HUES6 (cell line): ENCODE measurements at regions not wholly inside any gene's neighbourhood (a gene's known extent, or its start where the extent isn't known, plus 50 kb on each side); places are given as distances from the start of the nearest gene placed in this dataset.
"Not testable (repeated sequence)": the region's sequence is repeated elsewhere in the genome, so short reads cannot be mapped to it uniquely, and the experiment has no call there.

Experiments
- H3K27ac ChIP-seq: 2 replicates; pipeline ENCODE4 v1.7.0; 2013; ENCODE audit warnings: low read depth, mild to moderate bottlenecking, low read length, inconsistent platforms
- H3K27me3 ChIP-seq: 2 replicates; pipeline ENCODE4 v1.6.1; 2013; ENCODE audit warnings: low read length; ENCODE audit not compliant: control insufficient read depth, insufficient read depth
- H3K36me3 ChIP-seq: 2 replicates; pipeline ENCODE4 v1.6.1; 2013; ENCODE audit warnings: low read length; ENCODE audit not compliant: control insufficient read depth, insufficient read depth
- H3K4me1 ChIP-seq: 2 replicates; pipeline ENCODE4 v1.6.1; 2013; ENCODE audit warnings: low read length; ENCODE audit not compliant: control insufficient read depth, insufficient read depth
- H3K4me3 ChIP-seq: 2 replicates; pipeline ENCODE4 v1.5.1; 2013; ENCODE audit warnings: low read depth, low read length
- H3K9ac ChIP-seq: one replicate; pipeline ENCODE4 v1.6.1; 2013; ENCODE audit warnings: mild to moderate bottlenecking, low read length
- H3K9me3 ChIP-seq: 2 replicates; pipeline ENCODE4 v1.6.1; 2013; ENCODE audit warnings: low read depth, low read length; ENCODE audit not compliant: control insufficient read depth, insufficient read depth

DNA sequence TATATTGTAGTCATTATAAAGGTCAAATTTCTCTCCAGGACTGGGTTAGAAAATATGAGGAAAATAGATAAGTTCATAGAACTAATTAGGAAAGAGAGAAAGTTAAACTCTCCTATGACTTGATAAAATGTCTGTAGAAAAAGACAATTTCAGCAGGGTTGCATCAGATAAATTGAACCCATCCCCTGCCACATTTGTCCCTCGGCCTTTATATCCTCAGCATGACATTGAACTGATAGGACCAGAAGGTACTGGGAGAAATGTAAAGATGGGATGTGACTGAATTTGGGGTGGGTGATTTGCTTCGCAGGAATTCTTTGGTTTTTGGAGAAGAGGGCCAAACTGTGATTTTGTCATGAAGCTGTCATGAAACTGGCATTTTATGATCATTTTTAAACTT, 68.1 kb upstream of the KIF2A start:
- H3K36me3 ChIP-seq, H3K9ac ChIP-seq, H3K9me3 ChIP-seq, H3K4me3 ChIP-seq, H3K27me3 ChIP-seq, H3K27ac ChIP-seq, H3K4me1 ChIP-seq: not testable (repeated sequence)

DNA sequence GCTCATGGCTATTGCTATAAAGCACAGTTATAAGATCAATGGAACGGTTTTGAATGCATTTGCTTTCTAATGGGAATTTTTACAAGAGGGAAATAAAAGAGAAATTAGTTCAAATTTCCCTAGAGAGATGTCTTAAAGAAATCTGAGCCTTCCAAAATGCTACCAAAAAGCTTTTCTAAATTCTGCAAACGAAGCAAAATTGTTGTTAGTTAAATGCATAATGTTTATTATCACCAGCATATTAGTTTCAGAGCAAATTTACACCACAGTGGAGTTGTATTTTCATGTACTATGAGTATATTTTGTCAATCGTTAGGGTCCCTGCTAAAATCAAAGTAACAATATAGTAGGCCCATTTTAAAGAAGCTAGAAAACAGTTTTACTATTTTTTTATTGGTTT, 67.4 kb upstream of the KIF2A start:
- H3K27me3 ChIP-seq, H3K27ac ChIP-seq, H3K36me3 ChIP-seq, H3K9me3 ChIP-seq, H3K4me3 ChIP-seq, H3K4me1 ChIP-seq, H3K9ac ChIP-seq: not testable (repeated sequence)

DNA sequence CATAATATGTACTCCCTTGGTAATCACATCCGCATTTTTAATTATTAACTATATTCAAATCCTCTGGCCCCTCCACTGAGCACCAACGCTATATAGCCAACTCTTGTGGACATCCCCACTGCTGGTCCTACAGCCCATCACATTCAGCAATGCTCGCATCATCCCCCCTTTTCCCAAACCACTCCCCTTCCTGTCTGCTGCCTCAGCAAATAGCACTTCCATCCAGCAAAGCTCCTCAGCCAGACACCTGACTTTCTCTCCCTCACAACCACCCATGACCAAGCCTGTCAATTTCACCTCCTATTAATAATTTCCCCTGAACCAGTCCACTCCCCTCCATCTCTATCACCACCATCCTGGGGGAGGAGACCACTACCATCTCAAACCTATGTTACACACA, 65.5 kb upstream of the KIF2A start:
- H3K27ac ChIP-seq, H3K27me3 ChIP-seq, H3K4me1 ChIP-seq, H3K4me3 ChIP-seq, H3K9ac ChIP-seq, H3K36me3 ChIP-seq, H3K9me3 ChIP-seq: not testable (repeated sequence)

GRCh38 chr5:62242000-62242399, 64.0 kb upstream of the KIF2A start:
- H3K4me3 ChIP-seq = not testable (repeated sequence)

DNA sequence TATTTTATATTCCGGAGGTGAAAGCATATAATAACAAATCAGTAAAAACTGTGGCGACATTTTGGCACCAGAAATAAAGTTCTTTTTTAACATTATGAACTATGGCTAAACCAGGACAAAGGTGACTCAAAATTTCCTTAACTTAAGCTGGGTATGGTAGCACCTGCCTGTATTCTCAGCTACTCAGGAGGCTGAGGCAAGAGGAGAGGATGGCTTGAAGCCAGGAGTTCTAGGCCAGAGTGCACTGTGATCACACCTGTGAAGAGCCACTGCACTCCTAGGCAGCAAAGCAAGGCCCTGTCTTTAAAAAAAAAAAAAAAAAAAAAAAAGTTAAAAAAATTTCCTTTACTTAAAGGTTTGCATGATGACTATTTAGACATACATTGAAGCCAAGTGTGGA, 63.0 kb upstream of the KIF2A start:
- H3K9ac ChIP-seq, H3K27me3 ChIP-seq, H3K4me1 ChIP-seq, H3K27ac ChIP-seq, H3K4me3 ChIP-seq, H3K9me3 ChIP-seq, H3K36me3 ChIP-seq: not testable (repeated sequence)

More at GRCh38 chr5:62242000-62242399, 64.0 kb upstream of the KIF2A start:
- not testable (repeated sequence) for H3K27ac ChIP-seq, H3K9ac ChIP-seq, H3K36me3 ChIP-seq, H3K4me1 ChIP-seq, H3K27me3 ChIP-seq, H3K9me3 ChIP-seq

DNA sequence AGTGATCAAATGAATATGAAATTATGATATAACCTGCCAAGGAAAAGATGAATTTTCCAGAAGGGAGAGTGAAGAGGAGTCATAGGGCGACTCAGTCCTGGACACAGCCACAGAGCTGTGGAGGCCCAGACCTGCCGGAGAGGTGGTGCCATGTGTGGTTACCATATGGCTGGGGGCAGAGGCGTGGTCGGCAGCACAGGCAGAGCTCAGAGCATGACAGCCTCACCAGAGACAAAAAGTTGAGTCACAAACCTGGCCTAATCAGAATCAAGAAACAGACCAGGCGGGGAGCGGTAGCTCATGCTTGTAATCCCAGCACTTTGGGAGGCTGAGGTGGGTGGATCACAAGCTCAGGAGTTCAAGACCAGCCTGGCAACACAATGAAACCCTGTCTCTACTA, 57.8 kb upstream of the KIF2A start:
- H3K9ac ChIP-seq, H3K36me3 ChIP-seq, H3K9me3 ChIP-seq, H3K4me1 ChIP-seq, H3K4me3 ChIP-seq, H3K27me3 ChIP-seq, H3K27ac ChIP-seq: not testable (repeated sequence)

GRCh38 chr5:62250085-62250484, 55.9 kb upstream of the KIF2A start:
- not testable (repeated sequence) for H3K27me3 ChIP-seq, H3K4me1 ChIP-seq, H3K36me3 ChIP-seq, H3K9ac ChIP-seq, H3K27ac ChIP-seq, H3K9me3 ChIP-seq, H3K4me3 ChIP-seq

- not testable (repeated sequence) for H3K27ac ChIP-seq, H3K27me3 ChIP-seq, H3K4me1 ChIP-seq, H3K9ac ChIP-seq, H3K9me3 ChIP-seq, H3K36me3 ChIP-seq, H3K4me3 ChIP-seq
Observed at GRCh38 chr5:62250919-62251318, 55.1 kb upstream of the KIF2A start.

DNA sequence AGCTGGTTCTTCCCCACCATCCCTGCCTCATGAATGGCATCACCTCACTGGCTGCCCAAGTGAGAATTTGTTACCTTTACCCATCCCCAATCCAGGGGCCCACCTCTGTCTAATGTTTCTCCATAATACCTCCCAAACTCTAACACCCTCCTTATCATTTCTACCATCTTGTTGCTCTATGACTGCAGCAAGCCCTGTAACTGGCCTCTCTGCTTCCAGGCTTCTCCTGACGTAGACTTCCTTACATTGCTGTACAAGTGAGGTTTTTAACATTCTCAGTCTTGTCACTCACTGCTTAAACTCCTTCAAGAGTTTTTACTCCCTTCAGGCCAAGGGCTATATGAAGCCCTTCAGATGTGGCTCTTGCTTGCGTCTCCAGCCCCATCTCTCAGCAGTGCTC, 53.5 kb upstream of the KIF2A start:
- H3K4me3 ChIP-seq, H3K36me3 ChIP-seq, H3K27me3 ChIP-seq, H3K9ac ChIP-seq, H3K9me3 ChIP-seq, H3K27ac ChIP-seq, H3K4me1 ChIP-seq: not testable (repeated sequence)

GRCh38 chr5:62255551-62255950, 50.5 kb upstream of the KIF2A start:
- not testable (repeated sequence) for H3K9me3 ChIP-seq, H3K36me3 ChIP-seq, H3K9ac ChIP-seq, H3K4me1 ChIP-seq, H3K4me3 ChIP-seq, H3K27me3 ChIP-seq, H3K27ac ChIP-seq

- H3K9me3 ChIP-seq = no peaks in the 10 kb centered on the region
- no peak overlapping the region for H3K9ac ChIP-seq
- H3K4me3 ChIP-seq = no peak overlapping the region
- H3K27ac ChIP-seq = no peak overlapping the region
- no peaks in the 10 kb centered on the region for H3K27me3 ChIP-seq
- H3K4me1 ChIP-seq = peaks cover 3% of the 10 kb centered on the region; the same call in 1 of the 2 replicates
- no peaks in the 10 kb centered on the region for H3K36me3 ChIP-seq
Observed at GRCh38 chr5:62256161-62257019, 49.6 kb upstream of the KIF2A start.
